ENCODE measurements at regions not wholly inside any gene's neighbourhood (a gene's known extent, or its start where the extent isn't known, plus 50 kb on each side); places are given as distances from the start of the nearest gene placed in this dataset.
"Not testable (repeated sequence)": the region's sequence is repeated elsewhere in the genome, so short reads cannot be mapped to it uniquely, and the experiment has no call there.

DNA sequence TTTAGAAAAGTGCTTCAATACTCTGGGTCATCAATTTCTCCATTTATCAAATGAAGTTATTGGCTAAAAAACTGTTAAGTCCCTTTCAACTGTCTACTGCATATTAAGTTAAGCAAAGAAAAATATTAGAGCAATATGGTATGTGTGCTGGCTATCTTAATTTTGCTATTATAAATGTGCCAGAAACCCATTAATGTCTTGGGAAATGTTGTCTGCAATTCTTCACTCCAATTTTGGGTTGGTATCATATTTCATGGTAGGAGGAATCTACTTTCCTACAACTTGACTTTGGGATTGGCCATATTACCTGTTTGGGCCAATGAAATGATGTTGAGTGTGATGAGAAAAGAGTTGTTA, 1063.9 kb downstream of the PLA2G4A start:
- no peak for DNase-seq (ENCODE audit: low spot score)

GRCh38 chr1:187893471-187893870, 1064.7 kb downstream of the PLA2G4A start:
- no peak for DNase-seq (ENCODE audit: low spot score)

DNA sequence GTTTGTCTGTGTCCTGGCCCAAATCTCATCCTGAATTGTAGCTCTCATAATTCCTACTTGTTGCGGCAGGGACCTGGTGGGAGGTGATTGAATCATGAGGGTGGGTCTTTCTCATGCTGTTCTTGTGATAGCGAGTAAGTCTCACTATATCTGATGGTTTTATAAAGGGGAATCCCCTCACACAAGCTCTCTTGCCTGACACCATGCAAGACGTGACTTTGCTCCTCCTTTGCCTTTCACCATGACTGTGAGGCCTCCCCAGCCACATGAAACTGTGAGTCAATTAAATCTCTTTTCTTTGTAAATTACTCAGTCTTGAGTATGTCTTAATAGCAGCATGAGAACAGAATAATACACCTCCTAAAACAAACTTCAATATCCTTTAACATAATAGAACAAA, 1065.6 kb downstream of the PLA2G4A start:
- DNase-seq (ENCODE audit: low spot score), result no peak

DNA sequence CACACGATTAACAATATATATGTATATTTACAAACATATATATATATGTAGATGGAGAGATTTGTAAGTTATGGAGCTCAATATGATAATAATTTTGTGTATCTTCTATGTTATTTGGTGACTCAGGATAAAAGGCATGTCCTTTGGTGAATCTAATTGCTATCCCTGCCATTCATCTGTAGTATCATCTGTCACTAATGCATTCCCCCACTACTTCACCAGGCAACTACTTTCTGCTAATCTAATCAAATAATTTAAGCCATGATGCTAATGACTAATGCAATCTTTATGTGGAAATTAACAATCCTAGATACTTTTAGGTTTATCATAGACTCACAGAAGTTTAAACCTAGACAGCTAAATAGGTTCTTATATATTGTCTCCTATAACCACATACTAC, 1074.5 kb downstream of the PLA2G4A start:
- no peak for DNase-seq (ENCODE audit: low spot score)

- no peak for DNase-seq (ENCODE audit: low spot score)
Measured at GRCh38 chr1:187909382-187909781, 1080.6 kb downstream of the PLA2G4A start.

- DNase-seq (ENCODE audit: low spot score), result no peak
Measured at GRCh38 chr1:187911820-187912219, 1083.1 kb downstream of the PLA2G4A start.

GRCh38 chr1:187920976-187921375, 1092.2 kb downstream of the PLA2G4A start:
- no peak for DNase-seq (ENCODE audit: low spot score)

GRCh38 chr1:187921426-187921825, 1092.7 kb downstream of the PLA2G4A start:
- no peak for DNase-seq (ENCODE audit: low spot score)

DNA sequence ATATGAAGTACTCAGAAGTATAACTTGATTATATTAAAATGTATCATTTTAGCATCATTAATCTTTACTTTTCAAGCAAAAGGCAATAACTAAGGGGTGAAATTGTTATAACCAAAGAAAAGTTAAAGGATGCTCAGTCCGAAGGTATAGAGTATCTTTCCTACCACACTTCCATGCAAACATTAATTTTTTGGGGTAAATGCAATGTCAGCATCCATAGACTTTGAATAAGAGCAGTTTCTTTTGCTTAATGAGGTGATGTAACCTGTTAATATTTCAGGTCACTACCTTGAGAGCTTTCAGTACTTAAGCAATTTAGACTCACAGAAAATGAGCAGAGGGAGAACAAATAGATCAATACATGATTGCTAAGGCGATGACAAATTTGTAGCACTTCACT, 1093.5 kb downstream of the PLA2G4A start:
- DNase-seq (ENCODE audit: low spot score), result no peak

DNA sequence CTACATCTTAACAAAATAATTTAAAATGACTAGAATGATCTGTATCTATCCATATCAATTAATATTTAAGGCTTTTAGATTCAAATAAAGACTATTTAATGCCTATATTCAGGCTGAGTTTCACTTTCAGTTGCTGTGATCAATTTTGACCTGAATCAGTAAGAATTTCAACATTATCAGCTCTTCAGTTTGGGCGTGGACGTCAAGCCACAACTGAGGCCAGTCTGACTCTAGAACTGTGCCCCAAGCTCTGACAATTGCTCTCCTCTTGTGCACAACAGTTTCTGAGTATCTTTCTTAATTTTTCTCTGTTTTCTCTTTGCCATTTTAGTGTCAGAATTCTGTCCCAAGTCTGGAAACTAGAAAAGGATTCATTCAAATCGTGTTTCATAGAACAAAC, 1095.5 kb downstream of the PLA2G4A start:
- DNase-seq (ENCODE audit: low spot score), result no peak

GRCh38 chr1:187928288-187928687, 1099.5 kb downstream of the PLA2G4A start:
- DNase-seq (ENCODE audit: low spot score), result peak; percentile 33

DNA sequence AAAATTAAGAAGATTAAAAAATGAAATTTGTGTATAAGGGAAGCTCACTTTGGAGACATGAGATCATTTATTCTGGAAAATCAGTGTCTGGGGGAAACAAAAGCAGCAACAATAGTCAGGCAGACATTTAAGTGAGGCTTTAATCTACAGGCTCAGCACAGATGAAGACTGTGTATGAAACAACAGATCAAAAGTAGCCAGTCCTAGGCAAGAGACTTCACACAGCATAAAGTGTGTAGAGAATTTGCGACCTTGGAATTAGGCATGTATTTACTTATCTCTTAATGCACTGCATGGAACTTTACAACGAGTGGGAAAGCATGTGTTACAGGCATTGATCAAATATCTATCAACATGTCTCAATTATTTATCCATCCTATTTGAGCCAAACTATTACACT, 1099.9 kb downstream of the PLA2G4A start:
- no peak for DNase-seq (ENCODE audit: low spot score)

- no peak for DNase-seq (ENCODE audit: low spot score)
Measured at GRCh38 chr1:187931776-187932175, 1103.0 kb downstream of the PLA2G4A start.

- DNase-seq (ENCODE audit: low spot score), result no peak
Measured at GRCh38 chr1:187933562-187934419, 1105.0 kb downstream of the PLA2G4A start.

GRCh38 chr1:187936667-187937066, 1107.9 kb downstream of the PLA2G4A start:
- DNase-seq (ENCODE audit: low spot score), result no peak

GRCh38 chr1:187938092-187938491, 1109.3 kb downstream of the PLA2G4A start:
- DNase-seq (ENCODE audit: low spot score), result no peak

- DNase-seq (ENCODE audit: low spot score), result no peak
Measured at GRCh38 chr1:187942986-187943385, 1114.2 kb downstream of the PLA2G4A start.

- DNase-seq (ENCODE audit: low spot score), result no peak
Measured at GRCh38 chr1:187943606-187944403, 1115.1 kb downstream of the PLA2G4A start.

DNA sequence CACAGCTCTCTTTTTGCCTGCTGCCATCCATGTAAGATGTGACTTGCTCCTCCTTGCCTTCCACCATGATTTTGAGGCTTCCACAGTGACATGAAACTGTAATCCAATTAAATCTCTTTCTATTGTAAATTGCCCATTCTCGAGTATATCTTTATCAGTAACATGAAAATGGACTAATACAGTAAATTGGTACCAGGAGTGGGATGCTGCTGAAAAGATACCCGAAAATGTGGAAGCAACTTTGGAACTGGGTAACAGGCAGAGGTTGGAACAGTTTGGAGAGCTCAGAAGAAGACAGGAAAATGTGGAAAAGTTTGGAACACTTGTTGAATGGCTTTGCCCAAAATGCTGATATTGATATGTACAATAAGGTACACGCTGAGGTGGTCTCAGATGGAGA, 1117.9 kb downstream of the PLA2G4A start:
- not testable (repeated sequence) for DNase-seq (ENCODE audit: low spot score)

DNA sequence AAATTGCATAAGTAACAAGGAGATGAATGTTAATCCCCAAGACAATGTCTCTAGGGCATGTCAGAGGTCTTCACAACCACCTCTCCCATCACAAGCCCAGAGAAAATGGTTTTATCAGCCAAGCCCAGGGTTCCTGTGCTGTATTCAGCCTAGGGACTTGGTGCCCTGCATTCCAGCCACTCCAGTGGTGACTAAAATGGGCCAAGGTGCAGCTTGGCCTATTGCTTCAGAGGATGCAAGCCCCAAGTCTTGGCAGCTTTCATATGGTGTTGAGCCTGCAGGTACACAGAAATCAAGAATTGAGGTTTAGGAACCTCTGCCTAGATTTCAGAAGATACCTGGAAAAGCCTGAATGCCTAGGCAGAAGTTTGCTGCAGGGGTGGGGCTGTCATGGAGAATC, 1118.6 kb downstream of the PLA2G4A start:
- DNase-seq (ENCODE audit: low spot score), result no peak

DNA sequence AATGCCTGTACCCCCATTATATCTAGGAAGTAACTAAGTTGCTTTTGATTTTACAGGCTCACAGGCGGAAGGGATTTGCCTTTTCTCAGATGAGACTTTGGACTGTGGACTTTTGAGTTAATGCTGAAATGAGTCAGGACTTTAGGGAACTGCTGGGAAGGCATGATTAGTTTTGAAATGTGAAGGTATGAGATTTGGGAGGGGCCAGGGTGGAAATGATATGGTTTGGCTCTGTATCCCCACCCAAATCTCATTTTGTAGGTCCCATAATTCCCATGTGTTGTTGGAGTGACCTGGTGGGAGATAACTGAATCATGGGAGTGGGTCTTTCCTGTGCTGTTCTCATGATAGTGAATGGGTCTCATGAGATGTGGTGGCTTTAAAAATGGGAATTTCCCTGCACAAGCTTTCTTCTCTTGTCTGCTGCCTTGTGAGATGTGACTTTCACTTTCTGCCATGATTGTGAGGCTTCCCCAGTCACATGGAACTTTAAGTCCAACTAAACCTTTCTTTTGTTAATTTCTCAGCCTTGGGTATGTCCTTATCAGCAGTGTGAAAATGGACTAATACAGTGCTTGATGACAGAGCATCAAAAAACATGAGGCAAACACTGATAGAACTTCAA, 1119.5 kb downstream of the PLA2G4A start:
- DNase-seq (ENCODE audit: low spot score), result no peak

- DNase-seq (ENCODE audit: low spot score), result no peak
Measured at GRCh38 chr1:187949567-187949966, 1120.8 kb downstream of the PLA2G4A start.

DNA sequence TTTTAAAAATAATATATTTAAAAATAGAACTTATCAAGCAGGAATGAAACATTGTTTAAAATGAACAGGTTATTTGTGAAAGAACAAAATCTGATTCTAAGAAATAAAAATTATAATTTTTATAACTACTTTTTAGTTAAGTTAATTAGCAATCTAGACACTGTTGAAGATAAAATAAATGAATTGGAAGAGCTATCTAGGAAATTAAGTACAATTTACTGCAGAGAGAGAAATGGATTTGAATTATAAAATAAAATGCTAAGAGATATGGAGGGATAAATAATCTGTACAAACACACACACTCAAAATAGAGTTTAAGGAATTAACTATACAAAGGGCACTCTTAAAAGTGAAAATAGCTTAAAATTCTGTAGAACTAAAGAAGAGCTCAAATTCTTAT, 1123.1 kb downstream of the PLA2G4A start:
- no peak for DNase-seq (ENCODE audit: low spot score)
